Psoas muscle (tissue), 7 donors: ENCODE measurements at regions not wholly inside any gene's neighbourhood (a gene's known extent, or its start where the extent isn't known, plus 50 kb on each side); places are given as distances from the start of the nearest gene placed in this dataset.
"Not testable (repeated sequence)": the region's sequence is repeated elsewhere in the genome, so short reads cannot be mapped to it uniquely, and the experiment has no call there.

Experiments used
- ATAC-seq, 4 donors: fragments of 200-7000 bp; cut with Tn5 transposase; one replicate each; pipeline ENCODE4 v1.9.1; 2020; ENCODE audit warnings: moderate library complexity in 3 of 4, mild to moderate bottlenecking in 2 of 4
- DNase-seq, 2 donors: peaks; one replicate each; pipeline ENCODE4 v3.0.0-alpha.2; 2020
- H3K27ac ChIP-seq: fragments of 200-600 bp; one replicate; pipeline ENCODE4 v1.8.0; 2022
- H3K27me3 ChIP-seq, 3 donors: fragments of 200-600 bp in 1 of 3; one replicate each; pipeline versions ENCODE4 v1.6.1 to v1.8.0; 2013 to 2022; ENCODE audit warnings: low read length in 2 of 3, mild to moderate bottlenecking in 2 of 3, moderate library complexity in 1 of 3; ENCODE audit not compliant: insufficient read depth in 3 of 3
- H3K36me3 ChIP-seq, 2 donors: fragments of 200-600 bp in 1 of 2; one replicate each; pipeline versions ENCODE4 v1.6.1 to v1.8.0; 2013 to 2022; ENCODE audit warnings: low read depth in 1 of 2, mild to moderate bottlenecking in 1 of 2, moderate library complexity in 1 of 2; ENCODE audit not compliant: insufficient read depth in 1 of 2
- H3K4me1 ChIP-seq: fragments of 200-600 bp; one replicate; pipeline ENCODE4 v1.8.0; 2022
- H3K4me3 ChIP-seq: fragments of 200-600 bp; one replicate; pipeline ENCODE4 v1.8.0; 2022; ENCODE audit warnings: mild to moderate bottlenecking
- H3K9me3 ChIP-seq: fragments of 200-600 bp; one replicate; pipeline ENCODE4 v1.8.0; 2022
- WGBS, 3 donors: extraction: QIAGEN DNeasy Blood & Tissue Kit; methylation state at CpG; one replicate each; pipeline versions ENCODE4 v1.1.6 to v1.1.7; 2013; 5-methylcytosine and 5-hydroxymethylcytosine counted together
- intact Hi-C, 2 donors: fragments of 100-400 bp; cut with DNase I; formaldehyde crosslinking; loops; one replicate each; pipeline versions ENCODE4 v1.11.0 to v1.14.2; 2022
- TF ChIP-seq, protein P1 (sequence below): fragments of 200-600 bp; IDR thresholded peaks from one replicate; pipeline ENCODE4 v1.8.0; 2022; ENCODE audit warnings: antibody characterized with exemption
- donor health status: healthy with polysubstance abuse.
- donor health status: DM: no; HTN: no; CAD: no; lungs with moderate emphysema.
- donor health status: Bipolar disorder and iron deficiency.
- donor health status: healthy.
- donor health status: DM: yes; HTN: yes; CAD: no.
- donor health status: DM: no; HTN: no; CAD: no.
- donor health status: DM: yes; HTN: yes; CAD: no.

DNA sequence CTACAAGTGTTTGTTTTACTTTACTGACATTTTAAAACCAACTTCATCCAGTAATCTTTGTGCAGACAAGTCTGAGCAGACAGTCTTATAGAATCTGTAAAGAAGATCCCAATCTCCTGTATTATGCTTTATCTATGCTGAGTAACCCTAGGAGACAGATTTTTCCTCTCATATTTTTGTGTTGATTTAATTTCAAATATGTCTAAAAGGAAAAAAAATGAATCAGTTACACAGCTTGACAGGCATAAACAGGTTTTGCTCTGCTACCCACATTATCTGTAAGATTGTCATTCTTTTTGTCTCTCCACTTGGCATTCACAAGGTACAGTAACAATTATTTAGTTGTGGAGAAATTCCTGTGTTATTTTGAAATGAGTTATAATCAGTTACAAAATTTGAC is 415.0 kb downstream of the NYAP2 start:
- no peaks in the 10 kb centered on the region for H3K27me3 ChIP-seq
- intact Hi-C loops: no loop called here
- TF ChIP-seq, protein P1, sequence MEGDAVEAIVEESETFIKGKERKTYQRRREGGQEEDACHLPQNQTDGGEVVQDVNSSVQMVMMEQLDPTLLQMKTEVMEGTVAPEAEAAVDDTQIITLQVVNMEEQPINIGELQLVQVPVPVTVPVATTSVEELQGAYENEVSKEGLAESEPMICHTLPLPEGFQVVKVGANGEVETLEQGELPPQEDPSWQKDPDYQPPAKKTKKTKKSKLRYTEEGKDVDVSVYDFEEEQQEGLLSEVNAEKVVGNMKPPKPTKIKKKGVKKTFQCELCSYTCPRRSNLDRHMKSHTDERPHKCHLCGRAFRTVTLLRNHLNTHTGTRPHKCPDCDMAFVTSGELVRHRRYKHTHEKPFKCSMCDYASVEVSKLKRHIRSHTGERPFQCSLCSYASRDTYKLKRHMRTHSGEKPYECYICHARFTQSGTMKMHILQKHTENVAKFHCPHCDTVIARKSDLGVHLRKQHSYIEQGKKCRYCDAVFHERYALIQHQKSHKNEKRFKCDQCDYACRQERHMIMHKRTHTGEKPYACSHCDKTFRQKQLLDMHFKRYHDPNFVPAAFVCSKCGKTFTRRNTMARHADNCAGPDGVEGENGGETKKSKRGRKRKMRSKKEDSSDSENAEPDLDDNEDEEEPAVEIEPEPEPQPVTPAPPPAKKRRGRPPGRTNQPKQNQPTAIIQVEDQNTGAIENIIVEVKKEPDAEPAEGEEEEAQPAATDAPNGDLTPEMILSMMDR: no peak
- H3K4me1 ChIP-seq: no peaks in the 10 kb centered on the region
- H3K4me3 ChIP-seq: no peak overlapping the region
- ATAC-seq (no peak), DNase-seq (no peak)
- H3K36me3 ChIP-seq: no peaks in the 10 kb centered on the region
- H3K9me3 ChIP-seq: no peaks in the 10 kb centered on the region
- H3K27ac ChIP-seq: no peak overlapping the region

DNA sequence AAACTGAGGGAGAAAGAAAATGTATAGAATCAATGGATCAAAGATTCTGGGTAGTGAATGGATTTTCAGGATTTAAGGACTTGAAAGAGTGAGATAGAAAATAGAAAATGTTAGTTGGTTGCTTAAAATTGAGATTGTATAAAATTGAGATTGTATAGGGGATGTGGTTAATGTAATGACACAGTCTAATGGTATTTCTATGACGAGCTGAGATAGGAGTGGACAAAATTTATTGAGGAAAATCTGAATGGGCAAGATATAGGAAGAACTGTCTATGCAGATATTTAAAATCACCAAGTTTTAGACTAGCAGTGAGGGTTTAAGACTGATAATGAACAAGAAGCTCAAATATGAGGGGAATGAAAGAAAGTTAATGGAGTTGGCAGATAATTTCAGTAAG is 406.6 kb downstream of the NYAP2 start:
- Histone ChIP-seq H3K36me3 (no peaks in the 10 kb centered on the region), H3K9me3 (no peaks in the 10 kb centered on the region), H3K4me1 (no peaks in the 10 kb centered on the region), H3K4me3 (no peak overlapping the region), H3K27me3 (no peaks in the 10 kb centered on the region), H3K27ac (no peak overlapping the region)
- DNase-seq (no peak), ATAC-seq (no peak)
- TF ChIP-seq, protein P1: no peak
- intact Hi-C loops: no loop called here
- WGBS, 3 donors: 78 to 88% (median 78%) methylated on average over 1 of the region's 1 CpG

DNA sequence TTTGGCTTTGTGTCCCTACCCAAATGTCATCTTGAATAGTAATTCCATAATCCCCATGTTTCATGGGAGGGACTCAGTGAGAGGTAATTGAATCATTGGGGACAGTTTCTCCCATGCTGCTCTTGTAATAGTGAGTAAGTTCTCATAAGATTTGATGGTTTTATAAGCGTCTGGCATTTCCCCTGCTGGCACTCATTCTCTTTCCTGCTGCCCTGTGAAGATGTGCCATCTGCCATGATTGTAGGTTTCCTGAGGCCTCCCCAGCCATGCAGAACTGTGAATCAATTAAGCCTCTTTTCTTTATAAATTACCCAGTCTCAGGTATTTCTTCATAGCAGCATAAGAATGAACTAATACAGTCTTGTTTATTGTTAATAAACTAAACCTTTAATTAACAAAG is 402.6 kb downstream of the NYAP2 start:
- H3K36me3 ChIP-seq, ATAC-seq, DNase-seq, H3K9me3 ChIP-seq, H3K4me1 ChIP-seq, H3K27me3 ChIP-seq, intact Hi-C loops, H3K4me3 ChIP-seq, H3K27ac ChIP-seq: not testable (repeated sequence)
- 50 to 67% (median 56%) methylated on average over 1 of the region's 1 CpG for WGBS, 3 donors

DNA sequence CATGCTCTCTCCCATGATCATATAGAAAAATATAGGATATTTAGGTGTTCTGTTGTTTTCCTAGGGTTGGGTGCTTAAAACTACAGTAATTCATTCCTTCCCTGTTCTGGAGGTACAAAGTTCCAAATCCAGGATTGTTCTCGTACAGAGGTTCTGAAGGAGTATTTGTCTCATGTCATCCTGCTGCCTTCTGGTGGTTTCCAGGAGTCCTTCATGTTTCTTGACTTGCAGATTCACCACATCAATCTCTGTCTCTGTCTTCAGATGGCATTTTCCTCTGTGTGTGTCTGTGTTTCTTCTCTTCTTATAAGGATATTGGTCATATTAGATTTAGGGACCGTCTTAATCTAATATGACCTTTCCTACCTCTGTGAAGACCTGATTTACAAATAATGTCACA is 397.9 kb downstream of the NYAP2 start:
- Histone ChIP-seq H3K4me3 (no peak overlapping the region), H3K9me3 (no peaks in the 10 kb centered on the region), H3K36me3 (no peaks in the 10 kb centered on the region), H3K27ac (no peak overlapping the region), H3K27me3 (no peaks in the 10 kb centered on the region), H3K4me1 (no peaks in the 10 kb centered on the region)
- no peak for ATAC-seq
- intact Hi-C loops: no loop called here
- TF ChIP-seq, protein P1: no peak
- 70 to 78% (median 78%) methylated on average over 2 of the region's 2 CpGs for WGBS, 3 donors
- DNase-seq: no peak

DNA sequence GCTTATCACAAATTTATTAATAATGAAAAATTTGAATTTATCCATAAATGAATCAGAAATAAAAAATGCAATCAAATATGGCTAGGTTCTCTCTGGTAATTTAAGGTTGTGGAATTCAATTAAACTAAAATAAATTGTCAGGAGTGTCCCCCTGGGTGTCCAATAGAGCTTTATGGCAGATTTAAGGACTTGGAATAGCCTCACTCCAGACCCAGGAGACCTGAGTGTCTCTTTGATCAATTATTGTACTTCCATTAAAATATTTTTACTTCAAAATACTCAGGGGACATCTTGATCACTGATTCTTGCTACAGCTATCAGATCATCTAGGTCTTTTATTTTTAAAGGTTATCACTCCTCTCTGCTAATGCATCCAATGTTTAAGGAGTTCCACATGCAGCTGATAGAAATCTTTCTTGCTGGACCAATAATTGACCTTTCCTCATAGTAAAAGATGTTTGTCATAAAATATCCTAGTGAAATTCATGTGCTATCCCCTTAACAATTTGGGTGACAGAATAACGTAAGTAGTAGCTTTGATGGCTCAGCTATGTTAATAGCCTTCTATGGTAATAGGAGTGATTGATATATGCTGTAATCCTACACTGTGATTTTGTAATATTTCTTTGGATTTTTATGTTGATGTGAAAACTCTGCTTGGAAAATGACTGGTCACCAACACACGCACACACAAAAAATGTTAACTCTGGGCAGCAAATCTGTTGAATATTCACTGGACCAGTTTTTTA is 395.3 kb downstream of the NYAP2 start:
- WGBS, 3 donors: 88 to 93% (median 89%) methylated on average over 2 of the region's 2 CpGs
- intact Hi-C loops: no loop called here

More for the DNA sequence above, 395.3 kb downstream of the NYAP2 start:
- TF ChIP-seq, protein P1: no peak
- H3K27ac ChIP-seq: no peak overlapping the region
- no peak overlapping the region for H3K4me3 ChIP-seq
- ATAC-seq: no peak
- H3K27me3 ChIP-seq: no peaks in the 10 kb centered on the region
- H3K36me3 ChIP-seq: no peaks in the 10 kb centered on the region
- no peaks in the 10 kb centered on the region for H3K4me1 ChIP-seq
- H3K9me3 ChIP-seq: no peaks in the 10 kb centered on the region
- no peak for DNase-seq
